Astrocyte (in vitro differentiated cells and primary cell): ENCODE measurements at regions not wholly inside any gene's neighbourhood (a gene's known extent, or its start where the extent isn't known, plus 50 kb on each side); places are given as distances from the start of the nearest gene placed in this dataset.

Experiments
- DNase-seq: peaks from one replicate; pipeline ENCODE4 v3.0.0-alpha.2; 2010; ENCODE audit warnings: low read depth
- FAIRE-seq: peaks from 2 replicates; lab custom pipeline; 2011; peaks lifted over from hg19 to GRCh38; lab: Jason Lieb, UNC
- H2AFZ ChIP-seq: 2 replicates; pipeline ENCODE4 v1.6.0; 2012; ENCODE audit warnings: low read depth, low read length, inconsistent platforms
- H3K27ac ChIP-seq: 2 replicates; pipeline ENCODE4 v1.5.1; 2011; ENCODE audit warnings: low read depth, low read length, inconsistent platforms
- H3K27me3 ChIP-seq: 2 replicates; pipeline ENCODE4 v1.6.0; 2011; ENCODE audit warnings: low read length, inconsistent platforms; ENCODE audit not compliant: insufficient read depth
- H3K36me3 ChIP-seq: 2 replicates; pipeline ENCODE4 v1.5.1; 2011; ENCODE audit warnings: low read length, inconsistent platforms; ENCODE audit not compliant: insufficient read depth
- H3K4me1 ChIP-seq: 2 replicates; pipeline ENCODE4 v1.5.1; 2011; ENCODE audit warnings: low read length, inconsistent platforms; ENCODE audit not compliant: insufficient read depth
- H3K4me2 ChIP-seq: 2 replicates; pipeline ENCODE4 v1.6.0; 2012; ENCODE audit warnings: low read length, inconsistent platforms
- H3K4me3 ChIP-seq: 2 replicates; pipeline ENCODE4 v1.5.1; 2011; ENCODE audit warnings: low read depth, mild to moderate bottlenecking, low read length, inconsistent platforms; ENCODE audit not compliant: insufficient read depth
- H3K79me2 ChIP-seq: 2 replicates; pipeline ENCODE4 v1.6.0; 2012; ENCODE audit warnings: mild to moderate bottlenecking, low read length, inconsistent platforms; ENCODE audit not compliant: insufficient read depth
- H3K9ac ChIP-seq: 2 replicates; pipeline ENCODE4 v1.6.0; 2012; ENCODE audit warnings: mild to moderate bottlenecking, low read length, inconsistent platforms
- H3K9me3 ChIP-seq: 2 replicates; pipeline ENCODE4 v1.5.1; 2012; ENCODE audit warnings: low read depth, mild to moderate bottlenecking, low read length, inconsistent platforms; ENCODE audit not compliant: insufficient read depth
- H4K20me1 ChIP-seq: 2 replicates; pipeline ENCODE4 v1.6.0; 2012; ENCODE audit warnings: low read length, inconsistent platforms; ENCODE audit not compliant: insufficient read depth
- H3K27ac Mint-ChIP-seq: one replicate; pipeline ENCODE4 v1.8.0; 2021; ENCODE audit warnings: mild to moderate bottlenecking, mixed read lengths; ENCODE audit not compliant: unreplicated experiment
- H3K27me3 Mint-ChIP-seq: one replicate; pipeline ENCODE4 v1.8.0; 2021; ENCODE audit warnings: low read depth, mixed read lengths; ENCODE audit not compliant: unreplicated experiment
- H3K36me3 Mint-ChIP-seq: one replicate; pipeline ENCODE4 v1.8.0; 2021; ENCODE audit warnings: low read depth, mixed read lengths; ENCODE audit not compliant: unreplicated experiment
- H3K4me1 Mint-ChIP-seq: one replicate; pipeline ENCODE4 v1.8.0; 2021; ENCODE audit warnings: low read depth, mixed read lengths; ENCODE audit not compliant: unreplicated experiment
- H3K4me3 Mint-ChIP-seq: one replicate; pipeline ENCODE4 v1.8.0; 2021; ENCODE audit warnings: mild to moderate bottlenecking, moderate library complexity, mixed read lengths; ENCODE audit not compliant: unreplicated experiment
- H3K9me3 Mint-ChIP-seq: one replicate; pipeline ENCODE4 v1.8.0; 2021; ENCODE audit warnings: mild to moderate bottlenecking, mixed read lengths; ENCODE audit not compliant: unreplicated experiment
- CTCF ChIP-seq: IDR thresholded peaks from 2 replicates; pipeline ENCODE4 v1.5.1; 2011; ENCODE audit warnings: low read depth, mild to moderate bottlenecking, inconsistent platforms, low read length, moderate library complexity; ENCODE audit not compliant: insufficient read depth
- EZH2 ChIP-seq: IDR thresholded peaks from 2 replicates; pipeline ENCODE4 v1.6.1; 2012; ENCODE audit warnings: mild to moderate bottlenecking, low read length, inconsistent platforms; ENCODE audit not compliant: insufficient read depth

- H3K27me3 Mint-ChIP-seq: no peaks in the 10 kb centered on the region
- Histone ChIP-seq H3K27ac (no peak overlapping the region), H3K4me2 (no peak overlapping the region), H3K79me2 (no peaks in the 10 kb centered on the region), H3K36me3 (no peaks in the 10 kb centered on the region), H3K9me3 (no peaks in the 10 kb centered on the region), H3K9ac (no peak overlapping the region), H4K20me1 (no peaks in the 10 kb centered on the region), H3K4me1 (no peaks in the 10 kb centered on the region), H3K27me3 (no peaks in the 10 kb centered on the region), H2AFZ (no peak overlapping the region), H3K4me3 (no peak overlapping the region)
- FAIRE-seq: no peak
- DNase-seq: no peak
- H3K27ac Mint-ChIP-seq: no peak overlapping the region
- no peak overlapping the region for H3K4me3 Mint-ChIP-seq
- no peaks in the 10 kb centered on the region for H3K9me3 Mint-ChIP-seq
- H3K4me1 Mint-ChIP-seq: no peaks in the 10 kb centered on the region
- H3K36me3 Mint-ChIP-seq: no peaks in the 10 kb centered on the region
- TF ChIP-seq EZH2 (no peak), CTCF (peak; percentile 4)
These were observed 110.7 kb upstream of the CNTN4 start for GRCh38 chr3:1987980-1988379.

- Histone ChIP-seq H3K36me3 (no peaks in the 10 kb centered on the region), H4K20me1 (no peaks in the 10 kb centered on the region), H3K9me3 (no peaks in the 10 kb centered on the region), H3K4me2 (no peak overlapping the region), H2AFZ (no peak overlapping the region), H3K79me2 (no peaks in the 10 kb centered on the region), H3K9ac (no peak overlapping the region), H3K4me1 (no peaks in the 10 kb centered on the region), H3K4me3 (no peak overlapping the region), H3K27me3 (no peaks in the 10 kb centered on the region), H3K27ac (no peak overlapping the region)
- Mint-ChIP-seq H3K27ac (no peak overlapping the region), H3K4me1 (no peaks in the 10 kb centered on the region), H3K4me3 (no peak overlapping the region), H3K9me3 (no peaks in the 10 kb centered on the region), H3K27me3 (no peaks in the 10 kb centered on the region), H3K36me3 (no peaks in the 10 kb centered on the region)
- FAIRE-seq (no peak), DNase-seq (no peak)
- TF ChIP-seq EZH2: no peak
- TF ChIP-seq CTCF: no peak
These were observed 99.9 kb upstream of the CNTN4 start for GRCh38 chr3:1998739-1999138.

GRCh38 chr3:2001306-2002108 lies 97.2 kb upstream of the CNTN4 start:
- Histone ChIP-seq H3K27me3 (no peaks in the 10 kb centered on the region), H2AFZ (no peak overlapping the region), H3K36me3 (no peaks in the 10 kb centered on the region), H3K9ac (no peak overlapping the region), H4K20me1 (no peaks in the 10 kb centered on the region), H3K9me3 (no peaks in the 10 kb centered on the region), H3K4me1 (no peaks in the 10 kb centered on the region), H3K27ac (no peak overlapping the region), H3K79me2 (no peaks in the 10 kb centered on the region), H3K4me3 (no peak overlapping the region), H3K4me2 (no peak overlapping the region)
- Mint-ChIP-seq H3K4me3 (no peak overlapping the region), H3K27me3 (no peaks in the 10 kb centered on the region), H3K9me3 (peaks cover 4% of the 10 kb centered on the region), H3K4me1 (no peaks in the 10 kb centered on the region), H3K36me3 (no peaks in the 10 kb centered on the region), H3K27ac (no peak overlapping the region)
- TF ChIP-seq CTCF (no peak), EZH2 (no peak)
- FAIRE-seq: no peak
- DNase-seq: no peak
